NK-92 treated with Interleukin-12 subunit alpha and Interleukin-12 subunit beta, amount 100 ng/mL, for 24 hours (cell line): ENCODE measurements at regions not wholly inside any gene's neighbourhood (a gene's known extent, or its start where the extent isn't known, plus 50 kb on each side); places are given as distances from the start of the nearest gene placed in this dataset.

ENCODE experiments used
- DNase-seq: peaks from one replicate; lab custom pipeline; 2025; lab: John Stamatoyannopoulos, UW

GRCh38 chr9:119829186-119829585, 460.0 kb upstream of the BRINP1 start:
- no peak for DNase-seq

DNA sequence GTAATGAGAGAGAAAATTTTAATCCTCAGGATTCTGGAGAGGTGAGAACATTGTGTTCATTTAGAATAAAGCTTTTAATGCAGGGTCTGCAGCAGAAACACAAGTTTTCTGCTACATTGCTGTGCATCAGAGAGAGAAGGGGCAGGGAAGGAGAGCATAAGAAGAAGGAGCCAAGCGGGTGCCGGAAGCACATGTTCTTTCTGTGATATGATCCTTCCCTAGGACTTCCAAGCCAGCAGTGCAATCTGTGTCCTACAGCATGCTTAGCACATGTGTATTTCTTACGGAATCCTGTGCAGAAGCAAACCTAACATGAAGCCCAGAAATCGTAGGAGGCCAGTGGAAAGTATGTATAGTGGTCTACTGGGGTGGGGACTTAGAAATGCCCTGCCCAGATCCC, 458.3 kb upstream of the BRINP1 start:
- DNase-seq: no peak

GRCh38 chr9:119827126-119827525, 457.9 kb upstream of the BRINP1 start:
- no peak for DNase-seq

DNA sequence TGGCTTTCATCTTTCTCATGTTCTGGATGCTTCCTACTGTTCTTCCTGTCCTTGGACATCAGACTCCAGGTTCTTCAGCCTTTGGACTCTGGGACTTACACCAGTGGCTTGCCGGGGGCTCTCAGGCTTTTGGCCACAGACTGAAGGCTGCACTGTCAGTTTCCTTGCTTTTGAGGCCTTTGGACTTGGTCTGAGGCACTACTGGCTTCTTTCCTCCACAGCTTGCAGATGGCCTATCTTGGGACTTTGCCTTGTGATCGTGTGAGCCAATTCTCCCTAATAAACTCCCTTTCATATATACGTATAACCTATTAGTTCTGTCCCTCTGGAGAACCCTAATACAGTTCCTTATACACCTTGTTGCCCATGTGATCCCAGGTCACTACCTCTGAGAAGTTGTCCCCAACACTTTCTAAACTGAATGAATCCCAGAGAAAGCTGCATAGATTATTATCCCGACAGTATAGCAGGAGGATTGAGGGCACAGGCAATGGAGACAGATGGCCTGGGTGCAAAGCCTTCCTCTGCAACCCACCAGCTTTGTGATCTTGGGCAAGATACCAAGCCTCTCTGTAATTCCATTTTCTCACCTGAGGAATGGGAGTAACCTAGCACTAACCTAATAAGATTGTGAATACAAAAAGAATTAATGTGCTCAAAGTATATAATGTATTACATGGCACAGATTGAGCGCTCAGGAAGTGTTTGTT, 449.6 kb upstream of the BRINP1 start:
- no peak for DNase-seq

DNA sequence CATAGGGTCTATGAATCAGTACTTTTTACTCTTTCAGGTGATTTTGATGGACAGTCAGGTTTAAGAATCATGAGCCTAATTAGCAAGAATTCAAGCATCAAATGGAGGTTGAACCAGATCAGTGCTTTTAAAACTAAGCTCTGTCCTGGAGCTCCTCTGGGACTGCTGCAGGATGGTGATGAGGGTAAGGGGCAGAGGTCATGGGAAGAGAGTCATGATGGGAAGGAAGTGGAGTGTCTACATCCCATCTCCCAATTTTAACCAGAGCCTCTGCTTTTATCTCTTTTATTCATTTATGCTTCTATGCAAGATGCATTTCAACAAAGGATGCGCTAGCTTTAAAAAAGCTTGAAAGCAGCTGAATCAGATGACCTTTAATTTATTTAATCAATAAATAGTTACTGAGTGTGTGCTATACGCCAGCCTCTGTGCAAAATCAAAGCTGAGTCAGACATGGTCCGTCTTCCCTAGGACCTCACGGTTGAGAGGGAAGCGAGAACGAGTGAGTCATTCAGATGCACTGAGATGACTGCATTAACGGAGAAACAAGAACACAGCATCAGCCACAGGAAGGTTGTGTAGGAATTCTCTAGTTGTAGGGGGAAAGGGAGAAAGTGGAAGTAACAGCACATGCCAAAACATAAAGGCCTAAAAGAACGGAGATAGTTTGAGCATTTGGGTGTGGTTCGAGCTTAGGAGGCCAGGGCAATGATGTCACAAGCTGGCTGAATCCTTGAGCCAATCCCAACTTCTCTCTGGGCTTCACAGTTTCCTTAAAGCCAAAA, 441.6 kb upstream of the BRINP1 start:
- no peak for DNase-seq

GRCh38 chr9:119803679-119804078, 434.4 kb upstream of the BRINP1 start:
- DNase-seq: no peak

DNA sequence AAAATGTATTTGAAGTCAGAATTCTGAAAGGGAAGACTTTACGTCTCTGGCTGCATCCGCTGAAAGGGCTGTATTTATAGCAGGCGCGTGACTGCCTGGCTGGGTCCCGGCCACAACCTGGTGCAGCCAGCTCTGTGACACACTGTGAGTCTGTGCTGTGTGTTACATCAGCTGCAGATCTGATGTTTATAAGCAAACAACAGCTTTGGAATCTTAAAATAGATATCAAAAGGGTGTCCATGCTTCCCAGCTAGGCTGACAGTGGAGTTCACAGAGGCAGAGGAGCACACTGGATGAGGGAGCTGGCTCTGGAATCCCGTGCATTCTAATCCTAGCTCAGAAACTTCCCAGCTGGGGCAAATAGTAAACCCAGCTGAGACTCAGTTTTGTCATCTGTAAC, 433.4 kb upstream of the BRINP1 start:
- no peak for DNase-seq

DNA sequence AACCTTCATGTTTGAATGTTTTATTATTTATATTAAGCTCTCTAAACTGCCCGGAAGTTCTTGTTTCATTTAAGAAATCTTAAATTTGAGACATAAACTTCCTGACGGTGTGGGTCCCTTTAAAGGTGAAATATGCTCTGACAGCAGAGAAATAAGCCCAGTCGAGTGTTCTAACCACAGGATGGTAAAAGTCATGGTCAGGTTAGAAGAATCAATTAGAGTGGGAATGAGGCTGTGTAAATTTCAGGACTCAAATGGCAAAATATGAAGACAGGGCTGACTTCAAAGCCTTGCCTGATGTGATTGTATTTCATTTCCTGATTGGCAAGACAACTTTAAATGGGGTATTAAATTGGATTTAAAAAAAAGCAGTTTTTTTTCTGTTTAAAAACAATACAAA, 432.9 kb upstream of the BRINP1 start:
- DNase-seq: no peak

- no peak for DNase-seq
Measured at GRCh38 chr9:119801311-119801710, 432.1 kb upstream of the BRINP1 start.

- DNase-seq: no peak
Measured at GRCh38 chr9:119795395-119795794, 426.2 kb upstream of the BRINP1 start.

DNA sequence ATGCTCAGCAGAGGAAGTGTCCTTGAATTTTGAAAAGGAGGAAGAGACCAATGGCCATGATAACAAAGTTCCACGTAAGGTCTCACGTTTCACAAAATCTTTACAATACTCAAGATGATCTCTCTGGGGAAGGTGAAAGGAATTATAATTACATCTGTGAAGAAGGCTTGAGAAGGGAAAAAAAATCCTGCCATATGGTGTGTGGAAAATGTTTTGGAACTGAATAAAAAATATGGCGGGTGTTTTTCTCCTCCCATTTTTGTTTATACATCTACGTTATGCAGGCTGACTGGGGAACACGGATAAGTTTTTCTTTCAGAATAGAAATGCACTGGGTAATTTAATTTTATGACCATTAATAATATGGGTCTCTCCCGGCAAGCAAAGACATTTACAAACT, 425.6 kb upstream of the BRINP1 start:
- no peak for DNase-seq

DNA sequence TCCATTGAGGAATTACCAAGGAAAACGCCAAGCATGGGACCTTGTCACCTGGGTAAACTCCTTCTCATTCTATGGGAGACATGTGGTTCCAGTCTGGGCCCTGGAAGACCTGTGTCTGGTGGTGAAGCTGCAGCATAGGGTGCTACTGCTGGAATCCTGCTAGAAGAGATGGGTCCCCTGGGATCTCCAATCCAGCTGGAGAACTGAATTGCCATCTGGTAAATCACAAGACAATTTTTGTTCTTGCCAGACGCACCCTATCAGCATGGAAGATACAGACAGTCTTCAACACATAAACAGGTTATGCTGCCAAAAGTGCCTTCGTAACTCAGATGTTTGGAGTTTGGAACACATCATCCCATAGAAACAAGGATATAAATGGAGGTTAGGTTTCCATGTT, 424.0 kb upstream of the BRINP1 start:
- no peak for DNase-seq

DNA sequence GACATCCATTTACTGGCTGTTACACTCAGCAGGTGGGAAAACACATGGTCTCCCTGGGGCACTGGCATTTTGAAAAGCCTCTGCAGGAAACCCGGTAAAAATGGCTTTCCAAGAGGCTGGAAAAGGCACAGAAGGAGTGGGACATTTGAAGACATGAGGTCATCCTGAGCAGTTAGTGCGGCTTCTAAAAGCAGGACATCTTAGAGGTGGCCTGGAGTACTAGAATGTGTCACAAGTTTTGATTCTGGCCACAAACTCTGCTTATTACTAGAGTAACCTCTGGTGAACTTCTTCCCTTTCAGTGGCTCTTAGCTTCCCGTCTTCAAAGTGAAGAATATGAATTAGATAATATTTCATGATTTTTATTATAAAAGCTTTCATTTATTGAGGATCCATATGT, 423.0 kb upstream of the BRINP1 start:
- DNase-seq: no peak

- DNase-seq: no peak
Measured at GRCh38 chr9:119789987-119790386, 420.8 kb upstream of the BRINP1 start.

DNA sequence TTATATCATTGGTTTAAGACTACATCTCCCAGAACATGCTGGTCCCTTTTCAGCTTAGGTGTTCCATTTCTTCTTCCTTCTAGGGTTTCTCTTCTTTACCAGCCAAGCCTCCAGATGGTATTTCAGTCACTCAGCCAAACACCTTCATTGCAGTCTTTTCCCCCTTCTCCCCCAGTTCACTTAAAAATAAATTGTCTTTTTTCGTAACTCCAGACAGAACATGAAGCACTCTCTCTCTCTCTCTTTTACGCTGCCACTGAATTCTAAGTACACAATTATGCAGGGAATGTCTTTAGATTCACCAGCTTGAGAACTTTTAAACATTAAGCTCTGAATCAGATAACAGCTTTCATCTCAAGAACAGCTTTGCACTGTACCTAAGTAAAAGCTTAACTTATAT, 419.7 kb upstream of the BRINP1 start:
- DNase-seq: no peak

GRCh38 chr9:119781886-119782285, 412.7 kb upstream of the BRINP1 start:
- DNase-seq: no peak

GRCh38 chr9:119775410-119775809, 406.2 kb upstream of the BRINP1 start:
- no peak for DNase-seq

GRCh38 chr9:119773823-119774222, 404.6 kb upstream of the BRINP1 start:
- DNase-seq: no peak

GRCh38 chr9:119771341-119771740, 402.1 kb upstream of the BRINP1 start:
- no peak for DNase-seq

GRCh38 chr9:119768266-119768665, 399.0 kb upstream of the BRINP1 start:
- no peak for DNase-seq

DNA sequence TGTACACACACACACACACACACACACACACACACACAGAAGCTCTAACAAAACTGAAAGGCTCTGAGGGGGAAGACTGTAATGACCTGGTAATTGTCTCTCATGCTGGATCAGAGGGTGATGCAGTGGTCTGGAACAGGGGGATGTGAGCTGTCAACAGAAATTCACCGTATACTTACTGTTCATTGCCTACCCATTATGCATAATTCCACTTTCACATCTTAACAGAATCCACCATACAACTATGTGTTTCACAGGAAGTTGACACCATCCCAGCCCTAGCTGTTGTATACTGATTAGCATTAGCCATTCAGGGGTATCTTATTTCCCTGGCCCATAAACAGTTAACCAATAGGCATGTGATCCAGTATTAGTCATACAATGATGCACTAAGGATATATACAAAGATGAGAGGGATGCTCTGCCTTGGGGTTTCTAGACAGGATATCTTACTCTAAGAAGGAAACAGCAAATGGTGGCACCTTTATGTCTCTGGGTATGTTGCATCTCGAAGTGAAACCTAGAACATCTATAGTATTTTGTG, 396.5 kb upstream of the BRINP1 start:
- no peak for DNase-seq

DNA sequence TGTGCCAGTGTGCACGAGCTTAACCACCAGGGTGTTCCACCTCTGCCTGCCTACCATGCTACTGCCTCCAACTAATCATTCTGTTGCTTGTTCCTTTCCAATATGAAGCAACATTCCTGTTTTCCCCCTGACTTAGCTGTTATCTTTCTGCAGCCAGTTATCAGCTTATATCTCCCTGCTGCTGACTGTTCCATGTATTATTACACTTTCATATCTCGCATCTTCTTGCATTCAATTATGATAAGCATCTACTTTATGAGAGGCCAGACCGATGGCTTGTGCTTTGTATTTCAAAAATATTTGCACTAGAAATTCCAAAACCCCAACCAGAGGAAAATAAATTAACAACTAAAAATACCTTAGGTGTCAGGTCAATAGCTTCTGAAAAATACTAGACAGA, 394.0 kb upstream of the BRINP1 start:
- DNase-seq: no peak

DNA sequence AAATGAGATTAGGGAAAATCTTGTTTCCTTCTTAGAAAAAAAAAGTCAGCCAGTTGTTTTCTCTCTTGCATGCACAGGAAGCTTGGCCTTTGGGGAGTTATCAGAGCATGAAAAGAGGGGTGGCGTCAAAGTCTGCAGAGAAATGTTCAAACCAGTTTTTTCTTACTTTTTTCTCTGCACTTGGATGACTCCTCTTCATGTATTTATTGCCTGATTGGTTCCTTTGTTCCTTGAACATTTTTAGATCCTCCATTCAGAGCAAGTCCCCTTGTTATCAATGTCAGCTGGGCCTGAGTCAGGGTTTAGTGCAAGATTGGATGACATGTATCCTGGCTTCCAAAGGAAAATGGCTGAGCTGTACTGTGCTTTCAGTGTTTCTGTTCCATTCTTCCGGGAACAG, 392.6 kb upstream of the BRINP1 start:
- DNase-seq: no peak

DNA sequence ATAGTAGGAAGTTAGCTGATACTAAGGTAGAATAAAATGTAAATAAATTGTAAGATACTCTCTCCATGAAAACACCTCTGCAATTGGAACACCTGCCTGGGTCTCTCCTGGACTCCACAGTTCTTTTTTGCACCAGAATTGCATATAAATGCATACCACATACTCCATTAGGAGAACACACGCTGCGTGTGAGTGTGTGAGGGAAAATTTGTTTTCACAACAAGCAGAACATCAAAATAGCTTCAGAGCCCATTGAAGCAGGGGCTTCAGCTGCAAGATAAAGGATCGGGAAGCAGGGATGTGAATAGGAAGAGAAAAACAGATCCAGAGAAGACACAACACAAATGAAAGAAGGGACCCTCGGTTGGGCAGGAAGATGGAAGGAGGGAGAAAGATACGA, 389.8 kb upstream of the BRINP1 start:
- DNase-seq: no peak
